ENCODE measurements at regions not wholly inside any gene's neighbourhood (a gene's known extent, or its start where the extent isn't known, plus 50 kb on each side); places are given as distances from the start of the nearest gene placed in this dataset.

DNA sequence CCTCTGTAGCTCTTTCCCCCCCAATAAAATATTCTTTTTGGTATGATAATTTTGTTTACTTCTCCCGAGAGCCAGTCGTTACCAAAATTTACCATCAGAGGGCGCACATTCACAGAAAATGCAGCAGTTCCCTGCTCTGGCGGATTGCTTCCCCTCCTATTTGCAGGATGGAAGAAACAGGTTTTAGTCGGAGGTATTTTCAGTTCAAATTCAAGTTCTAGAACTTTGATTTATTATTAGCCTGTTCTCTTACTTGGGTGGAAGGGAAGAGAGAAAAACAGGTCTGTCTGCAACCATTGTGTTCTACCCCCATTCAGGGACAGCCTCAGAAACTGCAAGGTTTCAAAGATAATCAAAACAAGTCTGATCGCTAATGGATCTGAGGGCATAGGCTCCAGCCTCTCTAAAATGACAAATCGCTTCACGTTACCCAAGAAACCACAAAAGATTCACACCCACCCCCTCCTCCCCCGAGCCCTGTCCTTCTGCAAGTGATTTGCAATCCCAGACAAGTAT is 263.8 kb upstream of the RPS6KA3 start:
- TF ChIP-seq, protein P1, sequence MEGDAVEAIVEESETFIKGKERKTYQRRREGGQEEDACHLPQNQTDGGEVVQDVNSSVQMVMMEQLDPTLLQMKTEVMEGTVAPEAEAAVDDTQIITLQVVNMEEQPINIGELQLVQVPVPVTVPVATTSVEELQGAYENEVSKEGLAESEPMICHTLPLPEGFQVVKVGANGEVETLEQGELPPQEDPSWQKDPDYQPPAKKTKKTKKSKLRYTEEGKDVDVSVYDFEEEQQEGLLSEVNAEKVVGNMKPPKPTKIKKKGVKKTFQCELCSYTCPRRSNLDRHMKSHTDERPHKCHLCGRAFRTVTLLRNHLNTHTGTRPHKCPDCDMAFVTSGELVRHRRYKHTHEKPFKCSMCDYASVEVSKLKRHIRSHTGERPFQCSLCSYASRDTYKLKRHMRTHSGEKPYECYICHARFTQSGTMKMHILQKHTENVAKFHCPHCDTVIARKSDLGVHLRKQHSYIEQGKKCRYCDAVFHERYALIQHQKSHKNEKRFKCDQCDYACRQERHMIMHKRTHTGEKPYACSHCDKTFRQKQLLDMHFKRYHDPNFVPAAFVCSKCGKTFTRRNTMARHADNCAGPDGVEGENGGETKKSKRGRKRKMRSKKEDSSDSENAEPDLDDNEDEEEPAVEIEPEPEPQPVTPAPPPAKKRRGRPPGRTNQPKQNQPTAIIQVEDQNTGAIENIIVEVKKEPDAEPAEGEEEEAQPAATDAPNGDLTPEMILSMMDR (IDR thresholded peaks at IDR 0.05), result peak; percentile 44 to 81 (median 63)
- TF ChIP-seq POLR2A (IDR thresholded peaks at IDR 0.05), result no peak
